Left hindlimb (tissue), 1 donor: ENCODE measurements at regions not wholly inside any gene's neighbourhood (a gene's known extent, or its start where the extent isn't known, plus 50 kb on each side); places are given as distances from the start of the nearest gene placed in this dataset.
"Not testable (repeated sequence)": the region's sequence is repeated elsewhere in the genome, so short reads cannot be mapped to it uniquely, and the experiment has no call there.

Experiments
- DNase-seq: peaks from one replicate; pipeline ENCODE4 v3.0.0-alpha.2; 2018

DNA sequence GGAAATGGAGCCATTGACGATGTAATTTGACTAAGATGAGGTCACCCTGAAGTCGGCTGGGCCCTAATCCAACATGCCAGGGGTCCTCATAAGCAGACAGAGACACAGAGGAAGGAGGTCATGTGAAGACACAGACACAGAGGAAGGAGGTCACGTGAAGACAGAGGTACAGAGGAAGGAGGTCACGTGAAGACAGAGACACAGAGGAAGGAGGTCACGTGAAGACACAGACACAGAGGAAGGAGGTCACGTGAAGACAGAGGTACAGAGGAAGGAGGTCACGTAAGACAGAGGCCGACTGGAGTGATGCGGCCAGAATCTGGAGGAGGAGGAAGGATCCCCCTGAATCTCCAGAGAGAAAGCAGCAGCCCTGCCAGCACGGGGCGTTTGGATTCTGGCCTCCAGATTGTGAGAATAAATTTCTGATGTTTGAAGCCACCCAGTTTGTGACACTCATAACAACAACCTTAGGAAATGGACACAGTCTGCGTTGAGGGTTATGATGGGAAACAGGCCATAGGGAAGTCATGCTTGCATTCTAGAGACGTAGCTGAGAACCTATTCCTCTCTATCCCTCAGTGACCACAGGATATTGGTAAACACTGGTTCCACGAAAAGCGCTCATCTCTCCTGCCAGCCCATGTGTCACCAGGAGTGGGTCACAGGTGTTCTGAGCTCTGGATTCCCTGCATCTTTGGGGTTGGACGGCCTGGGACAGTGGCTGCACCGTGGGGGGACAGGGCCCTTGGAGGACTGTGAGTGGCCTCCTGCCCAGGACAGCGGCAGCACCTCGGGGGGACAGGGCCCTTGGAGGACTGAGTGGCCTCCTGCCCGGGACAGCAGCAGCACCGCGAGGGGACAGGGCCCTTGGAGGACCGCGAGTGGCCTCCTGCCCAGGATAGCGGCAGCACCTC lies 108.5 kb downstream of the SOX1 start:
- no peak for DNase-seq

DNA sequence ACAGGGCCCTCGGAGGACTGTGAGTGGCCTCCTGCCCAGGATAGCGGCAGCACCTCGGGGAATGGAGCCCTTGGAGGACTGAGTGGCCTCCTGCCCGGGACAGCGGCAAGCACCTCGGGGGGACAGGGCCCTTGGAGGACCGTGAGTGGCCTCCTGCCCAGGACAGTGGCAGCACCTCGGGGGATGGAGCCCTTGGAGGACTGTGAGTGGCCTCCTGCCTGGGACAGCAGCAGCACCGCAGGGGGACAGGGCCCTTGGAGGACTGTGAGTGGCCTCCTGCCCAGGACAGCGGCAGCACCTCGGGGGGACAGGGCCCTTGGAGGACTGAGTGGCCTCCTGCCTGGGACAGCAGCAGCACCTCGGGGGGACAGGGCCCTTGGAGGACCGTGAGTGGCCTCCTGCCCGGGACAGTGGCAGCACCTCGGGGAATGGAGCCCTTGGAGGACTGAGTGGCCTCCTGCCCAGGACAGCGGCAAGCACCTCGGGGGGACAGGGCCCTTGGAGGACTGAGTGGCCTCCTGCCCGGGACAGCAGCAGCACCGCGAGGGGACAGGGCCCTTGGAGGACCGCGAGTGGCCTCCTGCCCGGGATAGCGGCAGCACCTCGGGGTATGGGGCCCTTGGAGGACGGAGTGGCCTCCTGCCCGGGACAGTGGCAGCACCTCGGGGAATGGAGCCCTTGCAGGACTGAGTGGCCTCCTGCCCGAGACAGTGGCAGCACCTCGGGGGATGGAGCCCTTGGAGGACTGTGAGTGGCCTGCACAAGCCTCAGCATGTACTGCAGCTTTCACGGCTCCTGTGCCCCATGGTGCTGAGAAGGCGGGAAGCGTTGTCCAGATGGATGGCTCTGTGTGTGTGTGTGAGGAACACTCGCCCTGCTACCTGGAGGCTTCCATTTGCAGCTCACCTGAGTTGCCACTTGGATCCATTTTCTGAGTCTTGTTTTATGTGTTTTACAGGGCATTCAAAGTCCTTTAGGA lies 109.5 kb downstream of the SOX1 start:
- not testable (repeated sequence) for DNase-seq

DNA sequence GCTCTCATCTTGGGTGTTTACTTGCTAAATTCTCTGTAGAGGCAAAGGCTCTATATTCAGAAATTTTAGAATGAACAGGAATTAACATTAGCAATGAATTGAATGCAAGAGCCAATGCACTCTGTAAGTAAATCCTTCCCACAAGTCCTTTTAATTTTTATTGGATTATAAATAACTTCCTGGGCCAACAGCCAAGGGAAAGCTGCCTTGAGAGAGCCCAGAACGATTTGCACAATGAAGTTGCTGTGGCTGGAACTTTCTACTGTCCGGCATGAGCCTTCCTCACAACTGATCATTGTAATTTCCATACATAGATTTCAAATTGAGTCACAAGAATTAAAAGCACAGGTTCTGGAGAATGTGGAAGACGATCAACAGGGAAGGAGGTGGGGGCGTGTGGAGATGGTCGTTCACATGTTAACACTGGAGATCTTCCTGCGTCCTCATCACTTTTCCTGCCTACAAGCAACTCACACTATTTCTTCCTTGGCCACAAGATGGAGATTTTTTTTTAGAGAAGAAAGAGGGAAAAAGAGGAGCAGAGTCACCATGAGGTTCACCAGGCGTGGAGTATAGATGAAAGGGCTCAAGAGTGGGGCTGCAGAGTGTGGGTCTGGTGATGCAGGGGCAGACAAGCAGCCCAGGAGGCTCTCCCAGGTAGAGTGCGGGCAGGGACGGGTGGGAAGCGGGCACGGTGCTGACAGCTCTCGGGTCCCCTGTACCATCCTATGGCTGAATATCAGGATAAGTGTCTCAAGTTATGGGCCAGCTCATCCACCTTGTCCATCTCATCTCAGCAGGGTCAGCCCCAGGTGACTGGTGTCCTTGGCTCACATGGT lies 110.7 kb downstream of the SOX1 start:
- DNase-seq: no peak

DNA sequence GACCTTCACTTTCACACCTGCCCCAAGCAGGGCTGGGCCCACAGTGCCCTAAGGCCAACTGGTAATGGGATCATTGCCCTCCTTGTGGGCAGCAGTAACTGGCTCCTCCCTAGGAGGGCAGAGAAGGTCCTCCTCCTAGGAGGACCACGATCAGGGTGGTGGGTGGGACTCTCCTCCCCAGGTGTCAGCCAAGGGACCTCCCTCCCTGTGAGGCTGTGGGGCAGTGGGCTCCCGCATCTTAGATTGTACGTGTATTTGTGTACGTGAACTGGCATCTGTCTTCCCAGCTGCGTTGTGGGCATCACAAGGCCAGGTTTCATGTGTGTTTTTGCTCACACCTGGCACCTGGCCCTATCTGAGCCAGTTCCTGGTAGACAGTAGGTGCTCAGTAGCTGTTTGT lies 111.8 kb downstream of the SOX1 start:
- no peak for DNase-seq

DNA sequence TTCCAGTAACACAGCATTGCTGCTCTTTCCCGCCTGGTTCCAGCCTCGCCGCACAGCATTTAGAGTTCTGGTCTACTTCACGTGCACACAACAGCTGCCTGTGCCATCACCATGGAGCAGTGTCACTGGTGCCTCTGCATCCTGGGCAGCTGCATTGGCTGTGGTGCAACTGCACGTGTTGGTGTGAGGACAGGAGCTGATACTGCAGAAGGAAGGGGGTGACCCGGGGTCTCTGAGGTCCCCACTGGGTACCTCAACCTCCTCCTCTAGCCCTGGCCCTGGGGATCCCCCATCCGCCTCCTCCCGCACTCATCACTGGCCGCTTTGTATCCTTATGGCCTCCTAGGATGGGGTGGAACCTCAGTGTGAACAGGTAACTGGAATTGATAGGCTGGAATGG lies 112.5 kb downstream of the SOX1 start:
- no peak for DNase-seq

DNA sequence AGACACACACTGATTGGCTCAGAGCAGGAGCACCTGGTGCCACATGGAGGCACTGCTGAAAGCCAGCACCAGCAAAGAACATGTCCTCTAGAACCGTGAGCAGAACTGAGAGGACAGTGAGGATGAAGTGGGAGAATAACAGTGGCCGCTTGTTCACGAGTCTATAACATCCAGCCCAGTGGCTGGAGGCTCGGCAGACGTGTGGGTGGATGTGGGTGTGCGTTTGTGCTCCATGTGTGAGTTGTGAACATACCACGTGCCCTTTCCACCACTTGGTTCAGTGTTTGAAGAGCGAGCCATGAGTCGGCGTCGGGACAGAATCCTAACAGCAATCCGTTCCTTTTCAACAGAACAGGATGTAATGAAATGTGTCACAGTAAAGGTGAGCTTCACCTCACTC lies 113.0 kb downstream of the SOX1 start:
- DNase-seq: no peak

DNA sequence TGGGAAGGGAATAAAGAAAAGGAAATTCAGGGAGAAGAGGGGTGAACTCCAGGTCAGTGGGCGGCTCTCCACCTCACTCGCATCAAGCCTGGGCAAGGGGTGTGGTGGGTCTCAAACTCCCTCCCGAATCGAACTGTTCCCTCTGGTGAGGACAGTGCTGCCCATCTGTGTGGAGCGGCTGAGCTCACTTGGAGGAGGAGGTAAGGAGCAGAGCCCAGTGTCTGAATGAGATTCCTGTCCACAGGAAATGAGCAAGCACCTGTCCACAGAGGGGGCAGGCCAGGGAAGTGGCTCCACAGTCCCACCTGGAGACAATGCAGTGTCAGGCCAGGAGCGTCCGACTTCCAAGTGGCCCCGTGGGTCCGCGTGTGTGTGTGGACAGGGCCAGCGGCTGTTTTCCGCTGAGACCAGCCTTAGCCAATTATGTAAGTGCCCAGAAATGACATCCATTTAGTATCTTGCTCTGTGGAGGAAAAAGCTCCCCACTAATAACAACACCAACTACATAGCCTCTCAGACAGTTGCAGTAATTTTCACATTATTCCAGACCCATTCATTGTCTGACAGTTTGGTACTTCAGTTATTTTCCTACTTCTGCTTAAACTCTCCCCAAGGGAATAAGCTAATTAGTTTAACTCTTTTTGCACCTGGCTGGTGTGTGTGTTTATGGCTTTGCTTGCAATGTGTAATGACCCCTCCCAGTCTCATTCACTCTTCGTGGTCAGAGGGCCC lies 114.6 kb downstream of the SOX1 start:
- DNase-seq: no peak

DNA sequence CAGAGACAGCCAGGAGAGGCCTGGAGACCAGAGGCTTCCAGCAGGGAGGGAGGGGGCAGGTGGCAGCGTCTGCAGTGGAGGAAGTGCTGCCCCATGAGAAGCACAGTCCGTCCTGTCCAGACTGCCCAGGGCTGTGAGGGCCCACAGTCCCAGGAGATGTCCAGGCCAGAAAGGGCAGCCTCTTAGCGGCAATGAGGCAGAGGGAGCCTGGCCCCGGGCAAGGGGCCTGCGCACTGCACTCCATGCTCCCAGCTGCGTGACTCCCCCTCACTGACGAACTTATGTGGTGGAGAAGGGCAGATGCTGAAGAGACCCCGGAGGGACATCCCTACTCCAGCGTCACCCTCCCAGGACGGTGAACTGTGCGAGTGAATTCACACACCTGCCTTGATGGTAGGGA lies 115.3 kb downstream of the SOX1 start:
- DNase-seq: no peak

DNA sequence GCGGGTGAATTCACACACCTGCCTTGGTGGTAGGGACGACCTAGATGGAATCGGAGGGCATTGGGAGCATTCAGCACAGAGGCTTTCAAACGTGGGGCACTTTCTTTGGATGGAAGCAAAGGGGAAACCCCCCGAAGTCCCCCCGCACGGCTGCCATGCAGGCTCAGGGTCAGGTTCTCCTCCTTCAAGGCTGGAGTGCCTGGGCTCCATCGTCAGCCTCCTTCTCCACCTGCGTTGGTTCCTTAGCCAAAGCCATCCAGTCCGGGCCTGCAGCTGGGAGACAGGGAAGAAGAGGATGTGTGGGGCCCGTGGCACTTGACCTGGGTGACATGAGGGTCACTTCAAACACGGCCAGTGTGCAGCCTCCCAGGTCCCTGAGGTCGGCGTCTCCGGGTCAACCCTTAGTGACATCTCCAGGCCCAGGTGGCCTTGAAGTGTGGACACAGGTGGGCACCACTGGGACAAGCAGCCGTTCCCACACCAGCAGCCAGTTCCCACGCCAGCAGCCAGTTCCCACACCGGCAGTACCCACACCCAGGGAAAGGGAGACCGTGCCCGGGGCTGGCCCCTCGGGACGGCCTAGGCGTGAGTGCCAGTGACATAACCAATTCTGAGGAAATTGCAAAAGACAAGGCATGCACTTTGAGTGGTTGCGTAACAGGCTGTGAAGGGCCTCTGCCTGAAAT lies 116.0 kb downstream of the SOX1 start:
- DNase-seq: no peak

DNA sequence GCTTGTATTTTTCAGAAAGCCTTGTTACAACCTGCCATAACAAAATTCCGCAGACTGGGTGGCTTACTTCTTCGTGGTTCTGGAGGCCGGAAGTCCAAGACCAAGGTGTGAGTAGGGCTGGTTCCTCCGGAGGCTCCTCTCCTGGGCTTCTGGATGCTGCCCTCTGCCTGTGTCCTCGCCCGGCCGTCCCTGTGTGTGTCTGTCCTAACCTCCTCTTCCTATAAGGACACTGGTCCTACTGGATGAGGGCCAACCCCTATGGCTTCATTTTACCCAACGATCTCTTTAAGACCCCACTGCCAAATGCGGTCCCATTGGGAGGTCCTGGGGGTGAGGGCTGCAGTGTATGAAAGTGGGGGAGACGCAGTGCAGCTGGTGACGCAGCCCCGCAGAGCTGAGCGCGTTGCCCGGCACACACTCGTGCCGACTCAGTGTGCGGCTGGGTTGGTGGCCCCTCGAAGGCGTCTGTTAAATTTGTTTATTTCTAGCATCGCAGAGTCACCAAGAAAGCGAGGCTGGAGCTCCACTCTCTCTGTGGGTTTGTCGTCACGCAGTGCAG lies 116.7 kb downstream of the SOX1 start:
- no peak for DNase-seq

DNA sequence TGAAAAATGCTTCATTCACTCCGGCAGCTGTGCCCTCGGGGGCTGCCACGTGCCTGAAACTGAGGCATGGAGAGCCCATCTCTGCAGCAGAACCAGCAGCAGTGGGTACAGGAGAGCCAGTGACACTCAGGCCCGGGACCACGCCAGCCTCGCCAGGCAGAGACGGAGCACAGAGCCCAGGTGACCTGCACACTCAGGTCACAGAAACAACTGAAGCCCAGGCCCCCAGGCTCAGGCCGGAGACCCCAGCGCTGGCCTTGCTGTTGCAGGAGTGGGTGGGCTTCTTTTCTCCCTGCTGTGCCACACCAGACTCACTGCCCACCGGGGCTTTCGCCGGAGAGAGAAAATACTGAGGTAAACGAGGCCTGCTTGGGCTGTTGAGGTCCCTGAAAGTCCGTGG lies 117.3 kb downstream of the SOX1 start:
- DNase-seq: no peak

DNA sequence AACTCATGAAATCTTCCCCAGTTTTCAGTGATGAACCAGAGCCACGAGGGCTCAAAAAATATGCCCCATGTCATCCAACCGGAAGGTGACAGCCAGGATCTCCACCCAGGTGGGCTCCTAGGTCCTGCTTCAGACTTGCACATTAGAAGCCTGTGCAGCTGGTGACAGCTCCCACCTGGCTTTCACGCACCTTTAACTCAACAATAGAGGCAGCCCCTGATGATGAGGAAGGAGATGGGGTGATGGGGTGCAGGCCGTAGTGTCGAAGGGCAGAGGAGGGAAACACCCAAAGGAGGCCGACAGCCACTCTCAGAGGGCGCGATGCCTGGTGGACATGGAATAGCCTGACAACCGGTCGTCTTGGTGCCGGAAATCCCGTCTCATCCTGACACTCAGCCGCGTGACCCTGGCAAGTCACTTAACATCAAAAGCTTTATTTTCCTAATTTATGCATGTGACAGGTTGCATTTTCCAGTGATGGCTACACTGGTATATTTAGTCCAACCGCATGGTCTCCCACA lies 118.0 kb downstream of the SOX1 start:
- DNase-seq: no peak

DNA sequence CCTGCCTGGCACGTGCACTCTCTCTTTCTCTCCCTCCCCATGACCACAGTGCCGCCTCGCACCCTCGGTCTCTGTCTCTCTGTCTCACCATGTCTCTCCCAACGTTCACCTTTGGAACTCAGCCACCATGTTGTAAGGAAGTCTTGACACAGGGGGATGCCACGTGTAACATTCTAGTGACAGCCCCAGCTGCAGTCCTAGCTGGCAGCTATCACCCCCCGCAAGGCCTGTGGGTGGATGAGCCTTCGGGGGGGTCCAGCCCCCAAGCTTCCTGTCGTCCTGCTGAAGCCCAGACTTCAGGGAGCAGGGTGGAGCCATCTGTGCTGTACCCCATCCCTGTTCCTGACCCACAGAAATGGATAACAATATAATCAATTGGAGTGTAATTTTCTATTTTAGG lies 118.5 kb downstream of the SOX1 start:
- DNase-seq: no peak

DNA sequence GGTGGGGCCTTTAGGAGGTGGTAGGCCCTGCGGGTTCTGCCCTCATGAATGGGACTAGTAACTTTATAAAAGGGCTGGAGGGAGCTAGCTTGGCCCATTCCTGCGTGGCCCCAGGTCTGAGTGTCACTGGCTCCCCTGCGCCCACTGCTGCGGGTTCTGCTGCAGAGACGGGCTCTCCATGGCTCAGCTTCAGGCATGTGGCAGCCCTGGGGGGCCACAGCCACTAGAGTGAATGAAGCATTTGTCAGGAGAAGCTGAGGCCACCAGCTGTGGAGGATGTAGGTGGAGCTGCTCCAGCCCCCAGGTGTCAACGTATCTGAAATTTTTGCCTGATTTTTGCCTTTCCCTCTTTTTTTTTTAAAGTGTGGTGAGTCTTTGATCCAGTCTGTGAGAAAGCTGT lies 119.1 kb downstream of the SOX1 start:
- DNase-seq: no peak

DNA sequence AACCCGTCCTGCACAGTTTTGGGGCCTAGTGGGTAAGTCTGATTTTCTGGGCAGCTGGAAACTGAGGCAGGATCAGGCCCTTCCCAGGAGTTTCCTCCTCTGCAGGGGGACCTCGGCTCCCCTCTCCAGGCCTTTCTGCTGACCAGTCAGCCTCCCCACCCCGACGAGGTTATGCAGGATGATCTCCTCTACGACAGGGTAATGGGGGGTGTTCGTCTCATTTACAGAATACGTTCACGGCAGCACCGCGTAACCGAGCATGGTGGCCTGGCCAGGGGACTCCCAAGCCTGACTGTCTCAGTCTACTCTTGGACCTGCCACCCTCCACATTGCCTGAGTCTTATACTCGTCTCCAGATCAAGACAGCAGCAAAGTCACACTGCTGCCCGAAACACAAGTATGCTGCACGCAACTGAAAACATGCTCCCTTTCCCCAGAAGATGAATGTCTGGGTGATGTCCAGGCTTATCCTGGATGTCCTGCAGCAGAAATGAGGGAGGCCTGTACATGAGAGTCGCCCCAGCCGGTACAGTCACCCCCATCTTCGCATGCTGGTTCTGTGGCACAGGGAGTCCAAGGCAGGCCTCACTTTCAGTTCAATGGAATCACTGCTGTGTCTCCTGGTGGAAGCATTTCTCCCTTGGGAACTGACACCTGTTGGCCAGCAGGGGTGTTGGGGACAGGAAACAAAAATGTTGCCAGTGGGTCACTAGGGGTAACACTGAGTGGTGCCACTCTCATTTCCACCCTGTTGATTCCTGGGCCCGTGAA lies 120.8 kb downstream of the SOX1 start:
- DNase-seq: no peak

DNA sequence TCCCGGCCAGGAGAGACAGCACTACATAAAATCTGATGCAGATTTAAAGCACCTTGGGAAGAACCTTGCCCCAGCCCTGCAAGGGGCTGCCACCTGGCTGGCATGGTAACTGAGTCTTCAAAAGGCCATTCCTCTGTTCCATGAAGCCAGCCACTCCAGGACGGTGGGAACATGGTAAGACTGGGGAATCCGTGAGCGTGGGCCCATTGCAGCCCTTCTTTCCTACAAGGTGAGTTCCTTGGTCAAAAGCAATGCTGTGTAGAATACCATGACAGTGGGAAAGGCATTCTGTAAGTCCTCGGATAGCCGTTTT lies 121.3 kb downstream of the SOX1 start:
- DNase-seq: no peak

DNA sequence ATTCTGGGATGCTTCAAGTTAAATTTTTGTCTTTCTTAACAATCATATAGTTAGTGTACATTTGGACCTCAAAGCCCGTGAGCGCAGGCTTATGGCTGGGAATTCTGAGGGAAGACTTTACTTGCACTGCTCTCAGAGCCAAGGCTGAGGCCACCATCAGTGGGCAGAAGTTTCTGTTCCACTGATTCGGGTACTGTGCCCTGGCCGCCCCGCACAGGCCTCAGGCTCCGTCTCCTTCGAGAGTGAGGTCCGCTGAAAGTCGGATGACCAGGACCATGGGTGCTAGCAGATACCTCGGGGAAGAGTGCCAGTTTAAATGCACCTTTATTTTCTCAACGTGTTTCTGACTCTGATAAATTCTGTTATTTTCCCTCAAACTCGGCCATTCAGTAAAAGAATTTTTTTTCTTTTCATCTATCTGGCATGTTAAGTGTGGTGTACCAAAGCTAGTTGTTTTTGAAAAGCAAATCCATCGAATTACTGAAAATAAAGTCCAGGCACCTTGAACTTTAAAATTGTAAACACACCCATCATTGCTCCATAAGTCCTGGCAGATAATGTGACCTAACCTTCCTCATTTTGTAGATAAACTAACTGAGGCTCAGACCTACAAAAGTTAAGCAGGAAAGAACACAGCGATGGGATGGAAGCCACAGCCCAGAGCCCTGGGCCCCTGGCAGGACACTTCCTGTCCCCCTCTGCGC lies 126.7 kb downstream of the SOX1 start:
- no peak for DNase-seq

DNA sequence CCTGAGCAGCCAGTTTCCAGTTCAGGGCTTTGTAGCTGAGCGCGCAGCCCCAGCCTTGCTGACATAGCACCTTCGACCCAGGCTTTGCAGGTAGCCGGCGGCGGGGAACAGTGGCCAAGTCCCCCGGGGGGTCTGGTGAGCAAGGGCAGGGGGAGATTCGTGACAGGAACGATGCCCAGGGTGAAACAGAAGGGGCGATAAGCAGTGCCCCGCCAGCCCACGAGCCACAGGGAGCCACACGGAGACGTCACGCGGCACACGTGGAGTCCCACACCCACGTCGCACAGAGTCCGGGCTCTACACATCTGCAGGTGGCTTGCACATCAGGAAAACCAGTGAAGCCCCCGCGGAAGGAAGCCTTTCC lies 127.2 kb downstream of the SOX1 start:
- DNase-seq: no peak

DNA sequence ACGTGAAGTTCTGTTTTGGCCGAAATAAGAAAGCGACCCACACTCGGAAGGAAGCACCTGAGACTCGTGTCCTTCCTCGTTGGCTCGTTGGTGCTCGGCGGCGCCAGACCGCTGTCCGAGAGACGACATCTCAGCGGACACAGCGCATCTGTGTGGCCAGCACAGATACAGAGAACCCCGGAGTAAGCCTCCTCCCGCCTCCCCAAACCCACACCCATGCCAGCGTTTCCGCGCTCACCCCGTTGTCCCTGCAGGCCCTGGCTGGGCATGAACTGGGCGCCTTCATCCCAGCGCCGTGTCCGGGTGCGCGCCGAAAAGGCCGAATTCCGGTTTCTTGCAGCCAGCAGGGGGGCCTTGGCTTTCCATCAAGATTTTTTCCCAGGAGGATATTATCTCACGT lies 127.6 kb downstream of the SOX1 start:
- DNase-seq: no peak
